IMR-90 (cell line): ENCODE measurements at regions not wholly inside any gene's neighbourhood (a gene's known extent, or its start where the extent isn't known, plus 50 kb on each side); places are given as distances from the start of the nearest gene placed in this dataset.

Experiments
- ATAC-seq: fragments of 200-7000 bp; cut with Tn5 transposase; 2 replicates; pipeline ENCODE4 v1.9.1; 2020; ENCODE audit warnings: low read depth, mild to moderate bottlenecking, moderate library complexity
- BruUV-seq: library from RNA; stranded (reverse); fragments of 400-500 nt; replicated peaks from 2 replicates; lab custom pipeline; 2021; lab: Mats Ljungman, UMichigan
- CTCF ChIA-PET: fragments of 300-600 bp; formaldehyde crosslinking; extraction: SDS; loops from one replicate; lab custom pipeline; 2021; ENCODE audit warnings: antibody characterized with exemption; lab: Yijun Ruan, JAX
- POLR2A ChIA-PET: fragments of 300-600 bp; sonication (Branson Sonifier 250); formaldehyde crosslinking; loops from one replicate; lab custom pipeline; 2022; ENCODE audit warnings: antibody characterized with exemption; ENCODE audit not compliant: unreplicated experiment; lab: Charles Lee
- DNase-seq: peaks from one replicate; pipeline ENCODE4 v3.0.0; 2013
- H2AFZ ChIP-seq: replicated peaks from 2 replicates; pipeline ENCODE3; 2013; ENCODE audit warnings: low read length, mild to moderate bottlenecking; ENCODE audit not compliant: poor library complexity
- H2AK5ac ChIP-seq: 2 replicates; pipeline ENCODE4 v1.6.1; 2013; ENCODE audit warnings: low read depth, low read length, inconsistent platforms
- H2AK9ac ChIP-seq: replicated peaks from 2 replicates; pipeline ENCODE3; 2013; ENCODE audit warnings: mild to moderate bottlenecking, low read depth, low read length, moderate library complexity; ENCODE audit not compliant: poor library complexity
- H2BK120ac ChIP-seq: 2 replicates; pipeline ENCODE4 v1.6.1; 2013; ENCODE audit warnings: low read depth, low read length, inconsistent platforms
- H2BK15ac ChIP-seq: 3 replicates; pipeline ENCODE4 v1.6.1; 2013; ENCODE audit warnings: low read depth, low read length, inconsistent platforms
- H2BK20ac ChIP-seq: 2 replicates; pipeline ENCODE4 v1.6.1; 2013; ENCODE audit warnings: low read depth, mild to moderate bottlenecking, inconsistent platforms, low read length, moderate library complexity
- H2BK5ac ChIP-seq: 2 replicates; pipeline ENCODE4 v1.6.1; 2013; ENCODE audit warnings: mild to moderate bottlenecking, low read depth, low read length, inconsistent platforms; ENCODE audit not compliant: poor library complexity, severe bottlenecking
- H3K14ac ChIP-seq: replicated peaks from 2 replicates; pipeline ENCODE4 v1.6.1; 2013; ENCODE audit warnings: low read depth, low read length, inconsistent platforms
- H3K18ac ChIP-seq: 2 replicates; pipeline ENCODE4 v1.6.1; 2013; ENCODE audit warnings: low read depth, low read length, control low read depth
- H3K23ac ChIP-seq: 2 replicates; pipeline ENCODE4 v1.6.1; 2013; ENCODE audit warnings: low read depth, low read length, inconsistent platforms
- H3K27ac ChIP-seq: 2 replicates; pipeline ENCODE4 v1.5.1; 2013; ENCODE audit warnings: mild to moderate bottlenecking, control low read depth, low read length; ENCODE audit not compliant: insufficient read depth
- H3K27me3 ChIP-seq: 2 replicates; pipeline ENCODE4 v1.6.1; 2013; ENCODE audit warnings: low read length; ENCODE audit not compliant: control insufficient read depth, insufficient read depth
- H3K36me3 ChIP-seq: 2 replicates; pipeline ENCODE4 v1.6.1; 2013; ENCODE audit warnings: low read length, mixed read lengths; ENCODE audit not compliant: control insufficient read depth, insufficient read depth
- H3K4ac ChIP-seq: 2 replicates; pipeline ENCODE4 v1.6.1; 2013; ENCODE audit warnings: low read depth, low read length, inconsistent platforms
- H3K4me1 ChIP-seq: 2 replicates; pipeline ENCODE4 v1.6.1; 2013; ENCODE audit warnings: low read length, mixed read lengths; ENCODE audit not compliant: control insufficient read depth, insufficient read depth
- H3K4me2 ChIP-seq: 2 replicates; pipeline ENCODE4 v1.6.1; 2013; ENCODE audit warnings: low read depth, mild to moderate bottlenecking, control low read depth, low read length, moderate library complexity
- H3K4me3 ChIP-seq: 2 replicates; pipeline ENCODE4 v1.5.1; 2013; ENCODE audit warnings: low read depth, mild to moderate bottlenecking, control low read depth, low read length, moderate library complexity; ENCODE audit not compliant: insufficient read depth
- H3K56ac ChIP-seq: 2 replicates; pipeline ENCODE4 v1.6.1; 2013; ENCODE audit warnings: low read length, inconsistent platforms; ENCODE audit not compliant: insufficient read depth; ENCODE audit errors: extremely low read depth
- H3K79me1 ChIP-seq, 2 experiments: 2 replicates each; pipeline ENCODE4 v1.6.1; 2013; ENCODE audit warnings: low read length in 2 of 2, inconsistent platforms in 1 of 2, low read depth in 1 of 2
- H3K9ac ChIP-seq: 2 replicates; pipeline ENCODE4 v1.6.1; 2013; ENCODE audit warnings: low read depth, low read length, control low read depth
- H3K9me1 ChIP-seq: 2 replicates; pipeline ENCODE4 v1.6.1; 2013; ENCODE audit warnings: low read length, inconsistent platforms; ENCODE audit not compliant: insufficient read depth
- H3K9me3 ChIP-seq: 2 replicates; pipeline ENCODE4 v1.6.1; 2013; ENCODE audit warnings: low read length; ENCODE audit not compliant: control insufficient read depth, insufficient read depth
- H4K20me1 ChIP-seq: 2 replicates; pipeline ENCODE4 v1.6.1; 2013; ENCODE audit warnings: low read length, inconsistent platforms; ENCODE audit not compliant: insufficient read depth
- H4K5ac ChIP-seq: 2 replicates; pipeline ENCODE4 v1.6.1; 2013; ENCODE audit warnings: mild to moderate bottlenecking, low read depth, low read length, control low read depth
- H4K8ac ChIP-seq, 2 experiments: 2 replicates each; pipeline ENCODE4 v1.6.1; 2013; ENCODE audit warnings: low read depth in 2 of 2, low read length in 2 of 2, control low read depth in 1 of 2, inconsistent platforms in 1 of 2
- H4K91ac ChIP-seq: 2 replicates; pipeline ENCODE4 v1.6.1; 2013; ENCODE audit warnings: low read depth, low read length, inconsistent platforms; ENCODE audit not compliant: insufficient read depth
- BHLHE40 ChIP-seq: fragments of 150-350 bp; IDR thresholded peaks from 2 replicates; pipeline ENCODE4 v1.6.1; 2016; ENCODE audit warnings: mild to moderate bottlenecking, low read depth, low read length
- CHD1 ChIP-seq: IDR thresholded peaks from 2 replicates; pipeline ENCODE4 v1.6.1; 2012; ENCODE audit warnings: low read depth, low read length, improper control_type of control experiment
- FOS ChIP-seq: fragments of 150-350 bp; IDR thresholded peaks from 2 replicates; pipeline ENCODE4 v1.6.1; 2016; ENCODE audit warnings: low read depth, low read length
- MAFK ChIP-seq: IDR thresholded peaks from 2 replicates; pipeline ENCODE4 v1.6.1; 2012; ENCODE audit warnings: low read depth, low read length, improper control_type of control experiment
- MAZ ChIP-seq: IDR thresholded peaks from 2 replicates; pipeline ENCODE4 v1.6.1; 2012; ENCODE audit warnings: low read depth, mild to moderate bottlenecking, low read length, improper control_type of control experiment, moderate library complexity, borderline replicate concordance
- NFE2L2 ChIP-seq: fragments of 150-350 bp; IDR thresholded peaks from 2 replicates; pipeline ENCODE4 v1.6.1; 2016; ENCODE audit warnings: low read depth, mild to moderate bottlenecking, low read length
- POLR2A ChIP-seq: IDR thresholded peaks from 2 replicates; pipeline ENCODE4 v1.6.1; 2012; ENCODE audit warnings: mild to moderate bottlenecking, low read depth, low read length
- RAD21 ChIP-seq: IDR thresholded peaks from 2 replicates; pipeline ENCODE4 v1.6.1; 2012; ENCODE audit warnings: low read length, improper control_type of control experiment
- RCOR1 ChIP-seq: IDR thresholded peaks from 2 replicates; pipeline ENCODE4 v1.6.1; 2012; ENCODE audit warnings: mild to moderate bottlenecking, low read length, improper control_type of control experiment; ENCODE audit not compliant: insufficient replicate concordance
- SMC3 ChIP-seq: fragments of 150-350 bp; IDR thresholded peaks from 2 replicates; pipeline ENCODE4 v1.6.1; 2016; ENCODE audit warnings: low read depth, mild to moderate bottlenecking, antibody characterized with exemption, low read length, moderate library complexity
- WGBS, 2 experiments: methylation state at CpG; one replicate each; pipeline versions ENCODE4 v1.1.5 to v1.1.7; 2013; ENCODE audit warnings: missing lambda C conversion rate in 2 of 2; ENCODE audit not compliant: insufficient read length in 1 of 2; ENCODE audit errors: extremely low coverage in 2 of 2; 5-methylcytosine and 5-hydroxymethylcytosine counted together
- dilution Hi-C: fragments of 300-500 bp; cut with HindIII; formaldehyde crosslinking; loops from one replicate; pipeline ENCODE4 v1.14.3; 2018; ENCODE audit warnings: low sequenced_read_pairs; ENCODE audit not compliant: unreplicated experiment
- in situ Hi-C: fragments of 300-500 bp; cut with MboI; formaldehyde crosslinking; loops from 3 replicates; pipeline ENCODE4 v1.14.3; 2019; ENCODE audit warnings: low sequenced_read_pairs, inconsistent platforms, mixed read lengths
- intact Hi-C: fragments of 100-400 bp; cut with micrococcal nuclease; formaldehyde crosslinking; loops from 2 replicates; pipeline ENCODE4 v1.10.0; 2022
- TF ChIP-seq, protein P1 (sequence below): fragments of 150-350 bp; IDR thresholded peaks from 2 replicates; pipeline ENCODE4 v1.6.1; 2017; ENCODE audit warnings: mild to moderate bottlenecking, antibody characterized with exemption, low read length, low read depth
- TF ChIP-seq, protein P2 (sequence below): fragments of 150-350 bp; IDR thresholded peaks from 2 replicates; pipeline ENCODE4 v1.6.1; 2016; ENCODE audit warnings: low read depth, mild to moderate bottlenecking, low read length, moderate library complexity, borderline replicate concordance
- TF ChIP-seq, protein P3 (sequence below): conservative IDR thresholded peaks from 2 replicates; pipeline ENCODE4 v1.5.1; 2012; ENCODE audit warnings: mild to moderate bottlenecking, low read depth, low read length, improper control_type of control experiment

DNA sequence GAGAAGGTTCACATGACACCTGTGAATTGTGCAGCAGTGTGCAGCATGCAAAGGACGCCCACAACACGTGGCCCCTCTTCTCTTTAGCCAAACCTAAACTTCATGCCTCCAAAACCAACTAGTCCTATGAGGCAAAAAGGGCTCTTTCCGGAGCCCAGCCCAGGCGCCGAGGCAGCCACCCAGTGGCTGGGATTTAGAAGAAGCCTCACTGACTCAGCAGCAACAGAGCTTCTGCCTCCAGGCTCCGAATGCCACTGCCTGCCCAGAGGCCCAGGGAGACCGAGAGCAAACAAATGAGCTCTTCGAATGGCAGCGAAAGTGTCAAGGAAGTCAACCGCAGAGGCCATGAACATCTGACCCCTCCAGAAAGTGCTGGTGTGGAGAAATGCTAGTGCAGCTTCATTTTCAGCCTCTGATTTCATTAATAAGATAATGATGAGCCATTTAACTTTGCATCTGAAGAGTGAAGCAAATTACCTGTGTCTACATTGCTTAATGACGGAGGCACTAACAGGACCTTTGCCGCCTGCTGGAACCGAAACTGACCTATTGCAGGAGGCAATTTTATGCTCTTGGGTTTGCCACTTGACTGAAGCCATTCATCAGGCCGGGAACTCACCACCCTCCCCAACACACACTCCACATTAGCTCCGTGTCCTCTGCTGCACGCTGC lies 157.7 kb upstream of the RPL38 start:
- no peak overlapping the region for H3K27ac ChIP-seq
- ChIA-PET CTCF (no interaction called here), POLR2A (no interaction called here)
- BruUV-seq: no TSS peak
- in situ Hi-C loops (loop anchor here (10.0 kb wide), 1 partner anchor 61 kb away; no protein-coding TSS in a partner anchor), dilution Hi-C loops (no loop called here), intact Hi-C loops (no loop called here)
- H4K8ac ChIP-seq: no peak overlapping the region
- H3K4ac ChIP-seq: no peak overlapping the region
- no peak overlapping the region for H2BK20ac ChIP-seq
- no peak overlapping the region for H2AK9ac ChIP-seq
- H3K4me2 ChIP-seq: no peak overlapping the region
- no peak overlapping the region for H4K5ac ChIP-seq
- H3K9me1 ChIP-seq: no peaks in the 10 kb centered on the region
- H3K4me3 ChIP-seq: no peak overlapping the region
- H3K14ac ChIP-seq: no peak overlapping the region
- no peak overlapping the region for H3K23ac ChIP-seq
- H3K79me1 ChIP-seq: no peaks in the 10 kb centered on the region
- no peaks in the 10 kb centered on the region for H3K27me3 ChIP-seq
- H3K9ac ChIP-seq: no peak overlapping the region
- no peak overlapping the region for H3K56ac ChIP-seq
- no peak for ATAC-seq
- no peak overlapping the region for H2AFZ ChIP-seq
- 34% methylated on average over 3 of the region's 16 CpGs; no CpG with 5 or more reads in 1 of the 2 experiments for WGBS, 2 experiments
- H2AK5ac ChIP-seq: no peak overlapping the region
- DNase-seq: no peak
- no peak overlapping the region for H2BK5ac ChIP-seq
- TF ChIP-seq, protein P1, sequence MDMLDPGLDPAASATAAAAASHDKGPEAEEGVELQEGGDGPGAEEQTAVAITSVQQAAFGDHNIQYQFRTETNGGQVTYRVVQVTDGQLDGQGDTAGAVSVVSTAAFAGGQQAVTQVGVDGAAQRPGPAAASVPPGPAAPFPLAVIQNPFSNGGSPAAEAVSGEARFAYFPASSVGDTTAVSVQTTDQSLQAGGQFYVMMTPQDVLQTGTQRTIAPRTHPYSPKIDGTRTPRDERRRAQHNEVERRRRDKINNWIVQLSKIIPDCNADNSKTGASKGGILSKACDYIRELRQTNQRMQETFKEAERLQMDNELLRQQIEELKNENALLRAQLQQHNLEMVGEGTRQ: no peak
- TF ChIP-seq RAD21 (no peak), SMC3 (no peak), POLR2A (no peak), FOS (no peak), MAFK (no peak), BHLHE40 (no peak), CHD1 (no peak), RCOR1 (no peak), MAZ (no peak), NFE2L2 (no peak)
- TF ChIP-seq, protein P2, sequence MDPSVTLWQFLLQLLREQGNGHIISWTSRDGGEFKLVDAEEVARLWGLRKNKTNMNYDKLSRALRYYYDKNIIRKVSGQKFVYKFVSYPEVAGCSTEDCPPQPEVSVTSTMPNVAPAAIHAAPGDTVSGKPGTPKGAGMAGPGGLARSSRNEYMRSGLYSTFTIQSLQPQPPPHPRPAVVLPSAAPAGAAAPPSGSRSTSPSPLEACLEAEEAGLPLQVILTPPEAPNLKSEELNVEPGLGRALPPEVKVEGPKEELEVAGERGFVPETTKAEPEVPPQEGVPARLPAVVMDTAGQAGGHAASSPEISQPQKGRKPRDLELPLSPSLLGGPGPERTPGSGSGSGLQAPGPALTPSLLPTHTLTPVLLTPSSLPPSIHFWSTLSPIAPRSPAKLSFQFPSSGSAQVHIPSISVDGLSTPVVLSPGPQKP: no peak
- TF ChIP-seq, protein P3, sequence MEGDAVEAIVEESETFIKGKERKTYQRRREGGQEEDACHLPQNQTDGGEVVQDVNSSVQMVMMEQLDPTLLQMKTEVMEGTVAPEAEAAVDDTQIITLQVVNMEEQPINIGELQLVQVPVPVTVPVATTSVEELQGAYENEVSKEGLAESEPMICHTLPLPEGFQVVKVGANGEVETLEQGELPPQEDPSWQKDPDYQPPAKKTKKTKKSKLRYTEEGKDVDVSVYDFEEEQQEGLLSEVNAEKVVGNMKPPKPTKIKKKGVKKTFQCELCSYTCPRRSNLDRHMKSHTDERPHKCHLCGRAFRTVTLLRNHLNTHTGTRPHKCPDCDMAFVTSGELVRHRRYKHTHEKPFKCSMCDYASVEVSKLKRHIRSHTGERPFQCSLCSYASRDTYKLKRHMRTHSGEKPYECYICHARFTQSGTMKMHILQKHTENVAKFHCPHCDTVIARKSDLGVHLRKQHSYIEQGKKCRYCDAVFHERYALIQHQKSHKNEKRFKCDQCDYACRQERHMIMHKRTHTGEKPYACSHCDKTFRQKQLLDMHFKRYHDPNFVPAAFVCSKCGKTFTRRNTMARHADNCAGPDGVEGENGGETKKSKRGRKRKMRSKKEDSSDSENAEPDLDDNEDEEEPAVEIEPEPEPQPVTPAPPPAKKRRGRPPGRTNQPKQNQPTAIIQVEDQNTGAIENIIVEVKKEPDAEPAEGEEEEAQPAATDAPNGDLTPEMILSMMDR: no peak
- no peaks in the 10 kb centered on the region for H3K36me3 ChIP-seq
- no peaks in the 10 kb centered on the region for H4K20me1 ChIP-seq
- H2BK15ac ChIP-seq: no peak overlapping the region
- H3K18ac ChIP-seq: no peak overlapping the region
- H3K9me3 ChIP-seq: peaks cover 59% of the 10 kb centered on the region
- H3K4me1 ChIP-seq: no peaks in the 10 kb centered on the region
- H4K91ac ChIP-seq: no peak overlapping the region
- no peak overlapping the region for H2BK120ac ChIP-seq
